Peyer's patch (tissue), 4 donors: ENCODE measurements at regions not wholly inside any gene's neighbourhood (a gene's known extent, or its start where the extent isn't known, plus 50 kb on each side); places are given as distances from the start of the nearest gene placed in this dataset.

Experiments used
- CTCF ChIP-seq, 6 experiments: fragments of 450-650 bp in 4 of 6; fragments of 200-600 bp in 2 of 6; sonication (generic) in 1 of 6; IDR thresholded peaks; one replicate each; pipeline ENCODE4 v1.5.1; 2017 to 2019; ENCODE audit warnings: antibody characterized with exemption in 6 of 6, mild to moderate bottlenecking in 3 of 6, moderate library complexity in 1 of 6
- POLR2A ChIP-seq, 2 donors: fragments of 450-650 bp; IDR thresholded peaks; one replicate each; pipeline ENCODE4 v1.5.1; 2017; ENCODE audit warnings: antibody characterized with exemption in 2 of 2, mild to moderate bottlenecking in 2 of 2, moderate library complexity in 2 of 2

DNA sequence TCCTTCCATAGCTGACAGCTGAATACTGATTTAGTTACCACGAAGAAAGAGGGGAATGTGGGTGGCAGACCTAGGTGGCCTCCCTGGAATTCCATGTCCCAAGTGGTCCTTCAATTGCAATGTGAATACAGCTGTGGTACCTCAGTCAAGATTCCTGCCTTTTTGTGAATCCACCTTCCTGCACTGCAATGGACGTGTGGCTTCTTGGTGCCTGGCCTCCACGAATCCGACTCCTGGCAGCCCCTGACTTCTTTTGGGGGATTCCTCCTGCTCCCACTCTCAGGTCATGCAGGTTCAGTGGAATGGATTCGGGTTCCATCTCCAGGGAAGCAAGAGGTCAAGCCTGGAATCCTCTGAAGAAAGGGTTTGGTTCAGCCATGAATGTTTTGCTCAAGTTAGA is 117.8 kb downstream of the DACT2 start:
- TF ChIP-seq CTCF (IDR thresholded peaks at IDR 0.05): no peak
- TF ChIP-seq POLR2A (IDR thresholded peaks at IDR 0.05): no peak
